Activated B cell treated with CpG ODN at 0.5 μM for 24 hours (primary cell): ENCODE measurements at regions not wholly inside any gene's neighbourhood (a gene's known extent, or its start where the extent isn't known, plus 50 kb on each side); places are given as distances from the start of the nearest gene placed in this dataset.

ENCODE experiments used
- ATAC-seq: fragments of 200-7000 bp; cut with Tn5 transposase; one replicate; pipeline ENCODE4 v1.10.0; 2021; ENCODE audit warnings: low read depth, mild to moderate bottlenecking, moderate library complexity
- CTCF ChIA-PET: fragments of 350-600 bp; sonication (Branson Sonifier 250); formaldehyde crosslinking; loops from one replicate; lab custom pipeline; 2021; ENCODE audit warnings: antibody characterized with exemption; lab: Charles Lee
- POLR2A ChIA-PET: fragments of 350-600 bp; sonication (Branson Sonifier 250); formaldehyde crosslinking; loops from one replicate; lab custom pipeline; 2021; ENCODE audit warnings: antibody characterized with exemption; lab: Charles Lee
- DNase-seq: peaks from one replicate; pipeline ENCODE4 v3.0.0; 2022
- H3K27ac Mint-ChIP-seq: one replicate; pipeline ENCODE4 v1.8.0; 2020; ENCODE audit warnings: mixed read lengths
- H3K27me3 Mint-ChIP-seq: one replicate; pipeline ENCODE4 v1.8.0; 2021; ENCODE audit warnings: mixed read lengths
- H3K36me3 Mint-ChIP-seq: one replicate; pipeline ENCODE4 v1.8.0; 2021; ENCODE audit warnings: low read depth, mixed read lengths
- H3K4me1 Mint-ChIP-seq: one replicate; pipeline ENCODE4 v1.8.0; 2021; ENCODE audit warnings: mixed read lengths
- H3K4me3 Mint-ChIP-seq: one replicate; pipeline ENCODE4 v1.8.0; 2020; ENCODE audit warnings: mild to moderate bottlenecking, mixed read lengths
- H3K9me3 Mint-ChIP-seq: one replicate; pipeline ENCODE4 v1.8.0; 2020; ENCODE audit warnings: mixed read lengths
- intact Hi-C: fragments of 100-400 bp; cut with micrococcal nuclease; formaldehyde crosslinking; loops from one replicate; pipeline ENCODE4 v1.15.1; 2024
- TF ChIP-seq, protein P1 (sequence below): fragments of 200-600 bp; IDR thresholded peaks from one replicate; pipeline ENCODE4 v1.8.0; 2022; ENCODE audit warnings: antibody characterized with exemption, mild to moderate bottlenecking

DNA sequence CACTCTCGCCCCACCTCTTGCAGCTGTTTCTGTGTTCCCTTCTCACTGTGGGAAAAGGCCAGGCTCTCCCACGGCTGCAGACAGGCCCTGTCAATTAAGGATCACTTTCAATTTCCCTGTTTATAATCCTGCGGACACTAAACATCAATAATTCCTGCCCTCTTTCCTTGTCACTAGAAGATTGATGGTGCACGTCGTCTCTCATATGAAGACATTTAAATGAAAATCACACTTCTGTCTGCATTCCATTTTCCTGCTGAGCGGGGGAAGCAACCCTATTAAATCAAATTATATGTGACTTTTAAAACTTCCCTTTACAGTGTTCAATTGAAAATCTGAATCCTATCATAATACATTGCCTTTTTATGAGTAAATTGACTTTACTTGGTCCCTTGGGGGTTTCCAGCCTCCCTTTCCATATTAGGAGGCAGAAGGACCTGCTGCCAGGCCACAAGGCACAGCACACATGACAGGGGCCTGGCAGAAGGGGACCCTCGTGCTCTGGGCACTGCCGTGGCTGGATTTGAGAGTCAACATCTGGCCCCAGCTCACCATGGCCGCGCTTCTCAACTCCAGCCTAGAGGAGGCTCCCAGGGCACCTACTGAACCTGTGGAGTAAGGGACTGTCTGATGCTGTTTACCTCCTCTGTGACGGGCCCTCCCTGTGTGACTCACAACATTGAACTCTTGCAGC lies 311.0 kb upstream of the IRX4 start:
- ChIA-PET POLR2A (no interaction called here), CTCF (no interaction called here)
- H3K4me1 Mint-ChIP-seq = no peaks in the 10 kb centered on the region
- TF ChIP-seq, protein P1, sequence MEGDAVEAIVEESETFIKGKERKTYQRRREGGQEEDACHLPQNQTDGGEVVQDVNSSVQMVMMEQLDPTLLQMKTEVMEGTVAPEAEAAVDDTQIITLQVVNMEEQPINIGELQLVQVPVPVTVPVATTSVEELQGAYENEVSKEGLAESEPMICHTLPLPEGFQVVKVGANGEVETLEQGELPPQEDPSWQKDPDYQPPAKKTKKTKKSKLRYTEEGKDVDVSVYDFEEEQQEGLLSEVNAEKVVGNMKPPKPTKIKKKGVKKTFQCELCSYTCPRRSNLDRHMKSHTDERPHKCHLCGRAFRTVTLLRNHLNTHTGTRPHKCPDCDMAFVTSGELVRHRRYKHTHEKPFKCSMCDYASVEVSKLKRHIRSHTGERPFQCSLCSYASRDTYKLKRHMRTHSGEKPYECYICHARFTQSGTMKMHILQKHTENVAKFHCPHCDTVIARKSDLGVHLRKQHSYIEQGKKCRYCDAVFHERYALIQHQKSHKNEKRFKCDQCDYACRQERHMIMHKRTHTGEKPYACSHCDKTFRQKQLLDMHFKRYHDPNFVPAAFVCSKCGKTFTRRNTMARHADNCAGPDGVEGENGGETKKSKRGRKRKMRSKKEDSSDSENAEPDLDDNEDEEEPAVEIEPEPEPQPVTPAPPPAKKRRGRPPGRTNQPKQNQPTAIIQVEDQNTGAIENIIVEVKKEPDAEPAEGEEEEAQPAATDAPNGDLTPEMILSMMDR = no peak
- H3K9me3 Mint-ChIP-seq = no peaks in the 10 kb centered on the region
- H3K27me3 Mint-ChIP-seq = no peaks in the 10 kb centered on the region
- intact Hi-C loops = no loop called here
- no peak for ATAC-seq
- no peak overlapping the region for H3K27ac Mint-ChIP-seq
- no peak overlapping the region for H3K4me3 Mint-ChIP-seq
- DNase-seq = no peak
- no peaks in the 10 kb centered on the region for H3K36me3 Mint-ChIP-seq

DNA sequence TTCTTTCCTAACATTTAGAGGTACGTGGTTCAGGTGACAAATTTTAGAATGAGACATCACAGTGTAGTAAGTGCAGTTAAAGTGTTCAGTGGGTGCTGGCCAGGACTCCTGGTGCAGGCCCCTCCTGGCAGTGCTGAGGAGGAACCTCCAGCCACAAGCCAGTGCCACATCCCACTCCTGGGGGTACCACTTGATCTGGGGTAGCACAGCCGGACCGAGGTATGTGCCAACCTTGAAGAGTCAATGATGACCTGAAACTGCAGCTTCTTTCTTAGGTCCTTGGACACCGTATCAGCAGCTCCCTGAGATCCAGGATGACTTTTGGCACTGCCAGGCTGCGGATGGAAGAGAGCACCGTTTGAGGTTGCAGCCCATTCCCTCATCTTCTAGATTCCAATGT lies 310.4 kb upstream of the IRX4 start:
- no peak for ATAC-seq
- Mint-ChIP-seq H3K27me3 (no peaks in the 10 kb centered on the region), H3K4me1 (no peaks in the 10 kb centered on the region), H3K4me3 (no peak overlapping the region), H3K36me3 (no peaks in the 10 kb centered on the region), H3K9me3 (no peaks in the 10 kb centered on the region), H3K27ac (no peak overlapping the region)
- ChIA-PET CTCF (no interaction called here), POLR2A (no interaction called here)
- no peak for DNase-seq
- intact Hi-C loops = no loop called here
- TF ChIP-seq, protein P1 = no peak

DNA sequence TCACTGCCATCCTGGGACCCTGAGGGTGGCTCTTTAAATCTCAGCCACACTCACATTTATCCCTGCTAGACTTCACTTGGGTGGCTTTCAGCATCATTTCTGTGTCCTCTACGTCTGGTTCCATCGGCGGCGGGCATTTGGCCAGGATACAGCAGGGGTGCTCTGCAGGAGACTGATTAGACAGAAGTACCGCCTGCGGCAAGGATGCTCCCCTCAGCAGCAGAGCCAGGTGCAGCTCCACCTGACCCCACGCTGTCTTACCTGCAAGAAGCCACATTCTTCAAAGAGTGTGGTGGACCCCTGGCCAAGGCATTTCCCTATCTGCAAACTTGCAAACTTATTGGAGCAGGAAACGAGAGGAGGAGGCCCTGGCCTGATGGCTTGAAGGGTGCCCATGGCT lies 309.8 kb upstream of the IRX4 start:
- Mint-ChIP-seq H3K4me1 (no peaks in the 10 kb centered on the region), H3K9me3 (no peaks in the 10 kb centered on the region), H3K27ac (no peak overlapping the region), H3K36me3 (no peaks in the 10 kb centered on the region), H3K27me3 (no peaks in the 10 kb centered on the region), H3K4me3 (no peak overlapping the region)
- DNase-seq (no peak), ATAC-seq (no peak)
- POLR2A ChIA-PET = no interaction called here
- intact Hi-C loops = no loop called here
- TF ChIP-seq, protein P1 = no peak
- CTCF ChIA-PET = no interaction called here

DNA sequence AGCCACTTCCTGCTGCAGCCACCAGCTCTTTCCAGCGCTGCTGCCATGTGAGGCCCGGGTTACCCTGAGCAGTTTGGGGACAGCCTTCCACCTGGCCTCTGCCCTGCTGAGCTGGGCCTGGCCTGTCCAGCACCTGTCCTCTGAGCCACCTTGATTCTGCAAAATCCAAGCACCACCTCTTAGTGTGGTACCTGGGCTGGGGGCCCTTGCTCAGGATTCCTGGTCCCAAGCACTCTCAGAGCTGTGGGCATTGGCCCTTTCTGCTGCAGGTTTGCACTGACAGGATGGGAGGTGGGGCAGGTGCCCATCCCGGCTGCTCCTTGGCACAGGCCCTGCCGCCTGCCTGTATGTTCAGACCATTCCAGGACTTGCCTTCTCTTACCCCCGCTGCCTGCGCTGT lies 309.2 kb upstream of the IRX4 start:
- ATAC-seq (no peak), DNase-seq (no peak)
- Mint-ChIP-seq H3K27ac (no peak overlapping the region), H3K27me3 (no peaks in the 10 kb centered on the region), H3K4me1 (no peaks in the 10 kb centered on the region), H3K4me3 (no peak overlapping the region), H3K9me3 (no peaks in the 10 kb centered on the region), H3K36me3 (no peaks in the 10 kb centered on the region)
- ChIA-PET CTCF (no interaction called here), POLR2A (no interaction called here)
- intact Hi-C loops = no loop called here
- TF ChIP-seq, protein P1 = no peak

DNA sequence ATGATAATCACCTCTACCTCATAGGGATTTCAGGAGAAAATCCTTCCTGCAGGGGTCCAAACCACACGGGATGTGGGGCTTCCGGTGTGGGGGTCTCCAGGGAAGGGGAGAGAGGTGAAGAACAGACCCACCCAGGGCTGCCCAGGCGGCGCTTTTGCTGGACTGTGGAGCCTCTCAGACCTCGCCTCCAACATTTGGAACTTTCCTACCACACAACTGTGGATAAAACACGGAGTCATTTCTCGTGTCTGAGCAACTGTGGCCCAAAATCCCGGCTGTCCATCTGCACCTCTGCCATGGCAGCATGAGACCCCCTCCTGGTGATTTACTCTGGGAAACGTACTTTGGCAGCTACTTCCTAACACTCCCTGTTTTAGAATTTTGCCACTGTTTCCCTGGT lies 307.8 kb upstream of the IRX4 start:
- ATAC-seq = no peak
- H3K4me1 Mint-ChIP-seq = no peaks in the 10 kb centered on the region
- H3K4me3 Mint-ChIP-seq = no peak overlapping the region
- H3K27ac Mint-ChIP-seq = no peak overlapping the region
- no peaks in the 10 kb centered on the region for H3K27me3 Mint-ChIP-seq
- no peaks in the 10 kb centered on the region for H3K36me3 Mint-ChIP-seq
- TF ChIP-seq, protein P1 = no peak
- CTCF ChIA-PET = no interaction called here
- no peaks in the 10 kb centered on the region for H3K9me3 Mint-ChIP-seq
- DNase-seq = no peak
- intact Hi-C loops = no loop called here
- POLR2A ChIA-PET = no interaction called here
